HUES48 (cell line): ENCODE measurements at regions not wholly inside any gene's neighbourhood (a gene's known extent, or its start where the extent isn't known, plus 50 kb on each side); places are given as distances from the start of the nearest gene placed in this dataset.
"Not testable (repeated sequence)": the region's sequence is repeated elsewhere in the genome, so short reads cannot be mapped to it uniquely, and the experiment has no call there.

Experiments
- H3K27ac ChIP-seq: one replicate; pipeline ENCODE4 v1.7.0; 2013; ENCODE audit warnings: low read depth, low read length, inconsistent platforms
- H3K27me3 ChIP-seq: 2 replicates; pipeline ENCODE4 v1.6.1; 2013; ENCODE audit warnings: mild to moderate bottlenecking, low read length; ENCODE audit not compliant: control insufficient read depth, insufficient read depth
- H3K36me3 ChIP-seq: 2 replicates; pipeline ENCODE4 v1.6.1; 2013; ENCODE audit warnings: low read length; ENCODE audit not compliant: control insufficient read depth, insufficient read depth
- H3K4me1 ChIP-seq: 2 replicates; pipeline ENCODE4 v1.6.1; 2013; ENCODE audit warnings: mild to moderate bottlenecking, low read length; ENCODE audit not compliant: control insufficient read depth, insufficient read depth
- H3K4me3 ChIP-seq: 2 replicates; pipeline ENCODE4 v1.5.1; 2013; ENCODE audit warnings: mild to moderate bottlenecking, low read depth, low read length
- H3K9ac ChIP-seq: 2 replicates; pipeline ENCODE4 v1.6.1; 2013; ENCODE audit warnings: mild to moderate bottlenecking, low read depth, low read length, moderate library complexity
- H3K9me3 ChIP-seq: 2 replicates; pipeline ENCODE4 v1.6.1; 2013; ENCODE audit warnings: low read length; ENCODE audit not compliant: control insufficient read depth, insufficient read depth

DNA sequence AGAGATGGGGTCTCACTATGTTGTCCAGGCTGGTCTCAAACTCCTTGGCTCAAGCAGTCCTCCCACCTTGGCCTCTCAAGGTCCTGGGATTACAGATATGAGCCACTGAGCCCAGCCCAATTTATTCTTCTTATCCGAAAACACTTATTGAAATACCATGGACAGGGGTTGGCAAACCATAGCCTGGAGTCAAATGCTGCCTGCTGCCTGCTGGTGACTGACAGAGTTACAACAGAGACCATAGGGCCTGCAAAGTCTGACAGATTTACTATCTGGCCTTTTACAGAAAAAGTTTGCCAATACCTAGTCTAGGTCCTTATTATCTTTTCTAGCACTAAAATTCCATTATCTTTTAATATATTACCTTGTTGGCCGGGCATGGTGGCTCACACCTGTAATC is 87.1 kb upstream of the ZNF281 start:
- H3K4me3 ChIP-seq = no peak overlapping the region
- H3K9ac ChIP-seq = no peak overlapping the region
- H3K27me3 ChIP-seq = no peaks in the 10 kb centered on the region
- no peaks in the 10 kb centered on the region for H3K4me1 ChIP-seq
- no peak overlapping the region for H3K27ac ChIP-seq
- no peaks in the 10 kb centered on the region for H3K9me3 ChIP-seq
- no peaks in the 10 kb centered on the region for H3K36me3 ChIP-seq

DNA sequence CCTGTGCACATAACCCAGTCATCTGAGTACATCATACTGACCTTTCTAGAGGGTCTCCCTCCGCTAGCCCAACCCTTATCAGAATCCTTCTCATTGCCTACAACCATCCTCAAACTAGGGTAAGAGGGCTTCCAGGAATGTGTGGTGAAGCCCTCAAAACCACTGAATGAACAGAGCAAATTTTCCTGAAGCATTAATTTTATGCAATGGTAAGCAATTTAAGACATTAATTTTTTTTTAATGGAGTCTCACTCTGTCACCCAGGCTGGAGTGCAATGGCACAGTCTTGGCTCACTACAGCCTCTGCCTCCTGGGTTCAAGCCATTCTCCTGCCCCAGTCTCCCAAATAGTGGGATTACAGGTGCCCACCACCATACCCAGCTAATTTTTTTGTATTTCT is 86.1 kb upstream of the ZNF281 start:
- Histone ChIP-seq H3K4me3 (no peak overlapping the region), H3K27me3 (no peaks in the 10 kb centered on the region)

DNA sequence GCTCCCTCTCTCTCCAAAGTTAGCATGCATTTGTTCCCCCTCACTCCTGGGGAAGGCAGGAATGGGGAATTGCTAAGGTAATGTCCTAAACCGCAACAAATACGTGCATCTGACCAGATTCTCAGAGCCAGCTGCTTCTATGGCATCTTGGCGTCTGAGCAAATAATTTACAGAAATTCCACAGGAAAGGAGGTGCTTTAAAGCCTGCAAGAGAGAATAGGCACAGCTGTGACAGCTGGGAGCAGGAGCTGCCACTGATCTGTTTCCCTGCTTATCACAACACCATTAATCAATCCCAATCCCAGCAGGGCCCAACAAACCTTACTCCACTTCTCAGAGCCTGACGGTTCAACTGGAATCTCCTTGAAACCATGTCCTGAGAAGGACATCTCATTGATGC is 83.5 kb upstream of the ZNF281 start:
- H3K27me3 ChIP-seq = no peaks in the 10 kb centered on the region
- H3K4me1 ChIP-seq = peaks cover 2% of the 10 kb centered on the region; the same call in 1 of the 2 replicates
- H3K4me3 ChIP-seq = no peak overlapping the region
- no peak overlapping the region for H3K9ac ChIP-seq
- no peak overlapping the region for H3K27ac ChIP-seq
- no peaks in the 10 kb centered on the region for H3K36me3 ChIP-seq
- no peaks in the 10 kb centered on the region for H3K9me3 ChIP-seq

More for the DNA sequence above, 86.1 kb upstream of the ZNF281 start:
- H3K4me1 ChIP-seq = no peaks in the 10 kb centered on the region
- no peaks in the 10 kb centered on the region for H3K9me3 ChIP-seq
- no peak overlapping the region for H3K9ac ChIP-seq
- no peak overlapping the region for H3K27ac ChIP-seq
- no peaks in the 10 kb centered on the region for H3K36me3 ChIP-seq

DNA sequence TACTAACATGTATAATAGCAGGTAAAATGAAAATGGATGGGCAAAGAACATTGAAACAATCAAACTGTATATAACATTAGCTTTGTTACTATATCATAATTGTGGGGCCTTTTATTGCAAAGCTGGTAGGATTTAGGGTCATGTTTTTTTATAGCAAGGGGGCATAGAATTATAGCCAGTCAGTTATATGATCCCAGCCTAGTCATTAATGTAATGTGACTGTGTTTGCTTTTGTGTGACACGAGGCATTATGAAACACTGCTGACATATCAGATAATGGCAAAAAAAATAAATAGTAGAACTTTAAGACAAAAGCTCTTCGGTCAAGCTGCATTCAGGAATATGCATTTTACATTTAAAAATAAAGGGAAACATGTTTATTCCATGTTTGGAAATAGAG is 81.3 kb upstream of the ZNF281 start:
- Histone ChIP-seq H3K36me3 (no peaks in the 10 kb centered on the region), H3K9me3 (no peaks in the 10 kb centered on the region), H3K4me3 (no peak overlapping the region), H3K4me1 (peaks cover 4% of the 10 kb centered on the region; the same call in 1 of the 2 replicates), H3K27me3 (no peaks in the 10 kb centered on the region), H3K9ac (no peak overlapping the region), H3K27ac (no peak overlapping the region)

DNA sequence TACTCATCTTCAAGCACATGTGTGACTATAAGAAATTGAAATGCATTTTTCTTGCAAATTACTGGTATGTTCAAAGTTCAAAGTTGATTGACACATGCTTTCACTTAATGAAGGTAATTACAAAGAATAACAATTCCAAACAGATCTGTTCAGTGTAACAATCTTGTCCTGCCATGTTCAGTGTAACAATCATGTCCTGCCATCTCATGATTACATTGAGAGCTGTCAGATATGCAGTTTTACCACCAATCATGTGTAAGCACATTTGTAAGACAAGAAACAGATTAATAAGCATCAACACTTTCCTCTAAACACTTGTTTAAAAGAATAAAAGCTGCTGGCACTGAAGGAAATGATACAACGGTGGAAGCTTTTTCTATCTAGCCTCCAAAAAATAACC is 80.3 kb upstream of the ZNF281 start:
- Histone ChIP-seq H3K4me1 (peaks cover 4% of the 10 kb centered on the region; the same call in 1 of the 2 replicates), H3K9ac (no peak overlapping the region)

DNA sequence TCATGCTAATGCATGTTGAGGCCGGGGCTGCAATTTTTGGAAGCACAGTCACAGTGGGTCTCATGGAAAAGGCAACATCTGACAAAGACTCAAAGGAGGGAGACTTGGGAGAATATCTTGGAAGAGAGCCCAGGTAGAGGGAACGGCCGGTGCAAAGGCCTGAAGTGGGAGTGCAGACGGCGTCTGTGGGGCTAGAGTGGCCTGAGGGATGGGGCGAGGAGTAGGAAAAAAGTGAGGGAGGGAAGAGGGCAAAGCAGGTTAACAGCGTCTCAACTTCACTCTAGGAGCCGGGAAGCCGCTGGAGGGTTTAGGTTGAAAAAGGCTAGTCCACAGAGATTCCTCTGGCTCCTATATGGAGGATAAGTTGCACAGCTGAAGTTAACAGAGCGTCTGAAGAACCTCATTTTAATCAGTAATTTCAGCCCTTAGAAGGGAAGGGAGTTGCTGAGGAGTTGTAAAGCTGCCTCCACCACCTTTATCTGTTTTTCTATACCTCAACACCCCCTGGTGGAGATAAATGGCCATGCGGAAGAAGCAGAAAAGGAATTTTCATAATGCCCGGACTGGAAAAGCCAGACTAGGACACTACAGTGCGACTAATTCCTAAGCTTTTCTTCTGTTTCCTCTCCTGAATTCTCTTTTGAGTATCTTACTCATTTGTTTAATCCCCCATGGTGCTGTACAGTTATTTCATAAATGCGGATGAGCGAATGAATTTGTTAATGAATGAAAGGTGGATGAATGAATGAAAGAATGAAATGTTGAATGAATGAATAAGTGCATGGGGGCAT is 78.7 kb upstream of the ZNF281 start:
- no peaks in the 10 kb centered on the region for H3K27me3 ChIP-seq
- H3K4me1 ChIP-seq = peaks cover 10% of the 10 kb centered on the region
- H3K9ac ChIP-seq = no peak overlapping the region
- H3K4me3 ChIP-seq = peak overlapping the region; percentile 38; the same call in 1 of the 2 replicates
- H3K9me3 ChIP-seq = no peaks in the 10 kb centered on the region
- H3K36me3 ChIP-seq = no peaks in the 10 kb centered on the region
- H3K27ac ChIP-seq = no peak overlapping the region

More for the DNA sequence above, 80.3 kb upstream of the ZNF281 start:
- no peak overlapping the region for H3K4me3 ChIP-seq
- no peaks in the 10 kb centered on the region for H3K9me3 ChIP-seq
- no peak overlapping the region for H3K27ac ChIP-seq
- H3K36me3 ChIP-seq = no peaks in the 10 kb centered on the region
- H3K27me3 ChIP-seq = no peaks in the 10 kb centered on the region

DNA sequence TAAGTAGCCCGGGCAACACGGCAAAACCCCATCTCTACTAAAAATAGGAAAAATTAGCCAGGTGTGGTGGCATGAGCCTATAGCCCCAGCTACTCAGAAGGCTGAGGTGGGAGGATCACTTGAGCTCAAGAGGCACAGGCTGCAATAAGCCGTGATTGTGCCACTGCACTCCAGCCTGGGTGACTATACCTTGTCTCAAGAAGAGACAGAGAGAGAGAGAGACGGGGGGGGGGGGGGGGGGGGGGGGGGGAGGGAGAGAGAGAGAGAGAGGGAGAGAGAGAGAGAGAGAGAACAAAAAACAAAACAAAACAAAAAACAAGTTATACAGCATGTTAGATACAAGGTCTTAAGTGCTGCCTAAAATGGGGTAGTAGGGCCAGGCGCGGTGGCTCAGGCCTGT is 77.8 kb upstream of the ZNF281 start:
- Histone ChIP-seq H3K36me3 (no peaks in the 10 kb centered on the region), H3K4me1 (peaks cover 16% of the 10 kb centered on the region), H3K9me3 (no peaks in the 10 kb centered on the region), H3K27ac (no peak overlapping the region), H3K4me3 (no peak overlapping the region), H3K9ac (no peak overlapping the region), H3K27me3 (no peaks in the 10 kb centered on the region)

DNA sequence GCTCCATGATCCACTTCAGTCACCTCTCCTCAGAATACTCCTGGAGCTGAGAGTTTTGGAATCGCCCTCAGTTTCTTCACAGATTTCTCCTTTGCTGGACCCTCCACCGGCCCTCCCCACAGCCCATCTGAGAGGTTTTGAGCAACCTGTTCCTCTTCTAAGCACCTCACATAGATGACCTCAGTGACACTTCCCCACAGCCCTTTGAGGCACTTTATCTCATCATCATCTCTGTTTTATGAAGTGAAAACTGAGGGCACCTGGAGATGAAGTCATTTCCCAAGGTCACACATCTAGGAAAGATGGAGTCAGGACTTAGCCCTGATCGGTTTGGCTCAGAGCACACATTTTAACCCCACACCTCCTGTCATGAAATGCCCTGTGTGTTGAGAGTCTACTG is 76.8 kb upstream of the ZNF281 start:
- Histone ChIP-seq H3K9me3 (no peaks in the 10 kb centered on the region), H3K36me3 (no peaks in the 10 kb centered on the region), H3K27ac (no peak overlapping the region), H3K9ac (no peak overlapping the region), H3K4me1 (peaks cover 16% of the 10 kb centered on the region), H3K4me3 (no peak overlapping the region), H3K27me3 (no peaks in the 10 kb centered on the region)

DNA sequence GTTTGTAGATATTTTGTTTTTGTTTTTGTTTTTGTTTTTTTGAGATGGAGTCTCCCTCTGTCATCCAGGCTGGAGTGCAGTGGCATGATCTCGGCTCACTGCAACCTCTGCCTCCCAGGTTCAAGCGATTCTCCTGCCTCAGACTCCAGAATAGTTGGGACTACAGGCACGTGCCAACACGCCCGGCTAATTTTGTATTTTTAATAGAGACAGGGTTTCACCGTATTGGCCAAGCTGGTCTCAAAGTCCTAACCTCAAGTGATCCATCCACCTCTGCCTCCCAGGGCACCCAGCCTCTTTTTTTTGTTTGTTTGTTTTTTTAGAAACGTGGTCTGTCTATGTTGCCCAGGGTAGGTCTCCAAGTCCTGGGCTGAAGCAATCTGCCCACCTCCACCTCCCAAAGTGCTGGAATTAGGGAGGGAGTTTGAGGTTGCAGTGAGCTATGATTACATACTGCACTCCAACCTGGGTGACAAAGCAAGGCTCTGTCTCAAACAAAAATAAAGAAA is 74.7 kb upstream of the ZNF281 start:
- not testable (repeated sequence) for H3K36me3 ChIP-seq

DNA sequence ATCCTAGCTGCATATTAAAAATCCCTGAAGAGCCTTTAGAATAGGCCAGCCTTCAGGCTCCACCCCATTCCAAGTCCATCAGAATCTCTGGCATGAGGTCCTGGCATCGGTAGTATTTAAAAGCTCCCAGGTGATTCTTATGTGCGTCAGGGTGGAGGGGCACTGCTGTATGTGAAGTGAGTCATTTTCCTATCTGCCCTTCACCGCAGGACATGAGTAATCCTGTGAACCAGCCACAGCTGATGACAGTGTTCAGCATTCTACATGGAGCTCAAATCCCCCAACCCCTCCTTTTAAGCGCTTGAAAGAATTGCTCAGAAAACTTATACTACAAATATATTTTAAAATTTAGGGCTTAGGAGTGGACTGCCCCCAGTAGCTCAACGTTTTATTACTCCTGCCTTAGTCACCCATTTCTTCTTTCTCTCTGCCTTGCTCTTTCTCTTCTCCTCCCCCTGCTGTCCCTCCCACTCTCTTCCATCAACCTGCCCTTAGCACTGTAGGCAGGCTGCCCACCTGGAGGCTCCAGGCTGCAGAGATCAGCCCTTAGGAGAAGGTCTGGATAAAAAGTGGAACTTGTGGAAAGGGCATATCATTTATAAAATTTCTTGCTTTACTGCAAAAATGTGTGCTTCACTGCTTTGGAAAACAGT is 73.8 kb upstream of the ZNF281 start:
- no peak overlapping the region for H3K4me3 ChIP-seq
- H3K9me3 ChIP-seq = no peaks in the 10 kb centered on the region
- no peaks in the 10 kb centered on the region for H3K27me3 ChIP-seq
- H3K36me3 ChIP-seq = no peaks in the 10 kb centered on the region
- H3K27ac ChIP-seq = peak overlapping the region; percentile 56
- peaks cover 16% of the 10 kb centered on the region for H3K4me1 ChIP-seq
- no peak overlapping the region for H3K9ac ChIP-seq

More for the DNA sequence above, 74.7 kb upstream of the ZNF281 start:
- H3K9me3 ChIP-seq, H3K9ac ChIP-seq, H3K4me3 ChIP-seq, H3K27ac ChIP-seq, H3K27me3 ChIP-seq: not testable (repeated sequence)
- H3K4me1 ChIP-seq = peaks cover 16% of the 10 kb centered on the region

DNA sequence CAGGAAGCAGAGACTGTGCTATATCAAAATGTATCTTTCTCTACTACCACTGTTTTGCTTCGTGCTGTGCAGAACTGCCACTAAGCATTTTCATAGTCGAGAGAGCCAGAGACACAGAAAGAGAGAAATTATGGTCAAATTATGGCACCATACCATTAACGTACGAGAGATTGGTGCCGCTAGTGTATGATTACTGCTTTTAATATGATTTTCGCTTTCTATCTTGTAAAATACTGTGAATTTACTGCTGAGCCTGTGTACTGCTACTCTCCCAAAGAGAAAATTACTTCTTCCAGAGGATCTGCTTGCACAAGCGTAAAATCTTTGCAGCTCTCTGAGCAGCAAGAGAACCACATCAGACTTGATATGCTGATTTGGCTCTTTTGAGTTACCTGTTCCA is 71.1 kb upstream of the ZNF281 start:
- H3K27ac ChIP-seq = no peak overlapping the region

More for the DNA sequence above, 71.1 kb upstream of the ZNF281 start:
- H3K9me3 ChIP-seq = no peaks in the 10 kb centered on the region
- H3K9ac ChIP-seq = no peak overlapping the region
- H3K36me3 ChIP-seq = peaks cover 6% of the 10 kb centered on the region
- no peak overlapping the region for H3K4me3 ChIP-seq
- H3K27me3 ChIP-seq = no peaks in the 10 kb centered on the region
- H3K4me1 ChIP-seq = peaks cover 11% of the 10 kb centered on the region
